ENCODE measurements at regions not wholly inside any gene's neighbourhood (a gene's known extent, or its start where the extent isn't known, plus 50 kb on each side); places are given as distances from the start of the nearest gene placed in this dataset.

DNA sequence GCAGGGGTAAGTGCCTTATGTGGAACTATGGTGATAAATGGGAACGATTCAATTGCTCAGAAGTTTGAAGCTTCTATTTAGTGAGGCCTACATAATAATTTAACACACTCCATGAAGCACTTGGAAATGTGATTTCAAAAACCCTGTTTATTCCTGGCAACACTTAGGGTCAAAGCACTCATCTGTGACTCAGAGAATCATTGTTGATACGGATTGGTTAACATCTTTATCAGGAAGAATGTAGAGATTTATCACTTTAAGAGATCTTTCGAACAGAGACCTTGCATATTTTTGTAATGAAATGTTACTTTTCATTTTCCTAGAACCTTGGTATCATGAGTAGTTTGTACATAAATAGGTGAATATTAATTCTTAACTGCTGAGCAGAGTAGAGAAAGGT, 269.1 kb upstream of the SLIT2 start:
- TF ChIP-seq POLR2AphosphoS5 (IDR thresholded peaks at IDR 0.05) (no peak), POLR2A (IDR thresholded peaks at IDR 0.05) (no peak)
